GM19043 (cell line): ENCODE measurements at regions not wholly inside any gene's neighbourhood (a gene's known extent, or its start where the extent isn't known, plus 50 kb on each side); places are given as distances from the start of the nearest gene placed in this dataset.
"Not testable (repeated sequence)": the region's sequence is repeated elsewhere in the genome, so short reads cannot be mapped to it uniquely, and the experiment has no call there.

Source experiments
- ATAC-seq: cut with Tn5 transposase; IDR thresholded peaks from one replicate; pipeline ENCODE4 v1.9.1; 2021; ENCODE audit warnings: low read depth; ENCODE audit not compliant: unreplicated experiment

- no peak for ATAC-seq
These were observed 1021.8 kb downstream of the STPG2 start for GRCh38 chr4:97121493-97121892.

- ATAC-seq, result no peak
These were observed 1019.7 kb downstream of the STPG2 start for GRCh38 chr4:97123573-97123972.

- no peak for ATAC-seq
These were observed 1010.8 kb downstream of the STPG2 start for GRCh38 chr4:97132435-97132834.

DNA sequence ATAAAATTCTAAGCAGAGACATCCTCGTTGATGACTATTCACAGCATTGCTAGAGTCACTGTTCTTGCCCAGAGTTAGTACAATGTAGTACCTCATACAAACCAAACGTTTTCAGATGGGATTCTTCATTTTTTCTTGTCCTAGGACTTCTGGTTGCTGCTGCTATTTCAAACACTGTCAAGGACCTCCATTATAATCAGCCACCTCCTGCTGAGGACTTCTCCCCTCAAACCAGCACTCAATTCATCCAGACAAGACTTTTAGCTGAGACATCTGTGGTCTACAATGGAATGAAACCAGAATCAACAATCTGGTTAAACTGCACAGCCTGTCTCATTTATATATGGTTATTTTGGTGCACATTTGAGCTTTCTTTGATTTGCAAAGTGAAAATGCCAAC, 1008.8 kb downstream of the STPG2 start:
- no peak for ATAC-seq

DNA sequence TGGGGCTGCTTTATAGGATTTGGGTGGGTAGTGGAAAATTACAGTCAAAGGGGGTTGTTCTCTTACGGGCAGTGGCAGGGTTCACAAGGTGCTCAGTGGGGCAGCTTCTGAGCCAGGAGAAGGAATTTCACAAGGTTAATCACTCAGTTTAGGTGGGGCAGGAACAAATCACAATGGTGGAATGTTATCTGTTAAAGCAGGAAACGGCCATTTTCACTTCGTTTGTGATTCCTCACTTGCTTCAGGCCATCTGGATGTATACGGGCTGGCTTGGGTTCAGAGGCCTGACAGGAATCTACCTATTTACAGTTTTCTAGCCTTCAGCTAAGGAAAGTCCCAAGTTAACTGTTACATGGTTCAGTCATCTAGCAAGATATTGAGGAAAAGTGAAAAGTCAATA, 1003.5 kb downstream of the STPG2 start:
- no peak for ATAC-seq

DNA sequence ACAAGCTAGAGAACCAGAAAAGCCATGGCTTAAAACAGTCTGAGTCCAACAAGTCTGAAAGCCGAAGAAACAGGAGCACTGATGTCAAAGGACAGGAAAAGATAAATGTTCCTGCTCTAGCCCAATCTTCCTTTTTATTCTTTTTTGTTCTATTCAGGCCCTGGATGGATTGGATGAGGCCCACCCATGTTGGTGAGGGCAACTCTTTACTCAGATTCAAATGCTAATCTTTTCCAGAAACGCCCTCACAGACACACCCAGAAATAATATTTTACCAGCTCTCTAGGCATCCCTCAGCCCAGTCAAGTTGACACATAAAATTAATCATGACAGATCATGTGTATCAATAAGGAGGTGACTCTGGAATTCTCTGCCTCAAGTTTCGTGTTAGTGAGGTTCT, 1002.7 kb downstream of the STPG2 start:
- ATAC-seq, result no peak

DNA sequence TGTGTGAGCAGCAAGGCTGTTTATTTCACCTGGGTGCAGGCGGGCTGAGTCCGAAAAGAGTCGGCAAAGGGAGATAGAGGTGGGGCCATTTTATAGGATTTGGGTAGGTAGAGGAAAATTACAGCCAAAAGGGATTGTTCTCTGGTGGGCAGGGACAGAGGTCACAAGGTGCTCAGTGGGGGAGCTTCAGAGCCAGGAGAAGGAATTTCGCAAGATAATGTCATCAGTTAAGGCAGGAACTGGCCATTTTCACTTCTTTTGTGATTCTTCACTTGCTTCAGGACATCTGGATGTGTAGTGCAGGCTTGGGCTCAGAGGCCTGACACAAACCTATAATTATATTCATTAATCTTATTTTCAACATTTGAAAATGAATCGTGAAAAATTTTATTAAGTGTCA, 1001.9 kb downstream of the STPG2 start:
- not testable (repeated sequence) for ATAC-seq

- ATAC-seq, result no peak
These were observed 1000.9 kb downstream of the STPG2 start for GRCh38 chr4:97142410-97142809.

- ATAC-seq, result no peak
These were observed 1000.4 kb downstream of the STPG2 start for GRCh38 chr4:97142893-97143292.

GRCh38 chr4:97144199-97144598, 999.1 kb downstream of the STPG2 start:
- ATAC-seq, result no peak

GRCh38 chr4:97150966-97151365, 992.3 kb downstream of the STPG2 start:
- no peak for ATAC-seq

DNA sequence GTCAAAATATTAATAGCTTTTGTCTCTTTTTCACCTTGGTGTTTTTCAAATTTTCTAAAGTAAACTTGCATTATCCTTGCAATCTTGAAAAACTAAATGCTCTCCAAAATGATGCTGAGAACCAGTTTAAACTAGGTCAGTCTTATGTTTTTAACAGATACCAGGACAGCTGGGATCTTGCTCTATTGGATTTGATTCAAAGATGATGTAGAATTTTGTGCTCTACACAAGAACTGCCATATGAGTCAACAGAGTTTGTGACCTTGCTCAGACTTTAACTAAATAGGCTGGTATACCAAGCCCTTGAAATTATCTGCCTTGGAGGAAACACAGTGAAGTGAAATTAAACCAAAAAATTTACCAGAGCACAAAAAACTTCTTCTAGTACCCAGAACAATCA, 991.1 kb downstream of the STPG2 start:
- no peak for ATAC-seq

DNA sequence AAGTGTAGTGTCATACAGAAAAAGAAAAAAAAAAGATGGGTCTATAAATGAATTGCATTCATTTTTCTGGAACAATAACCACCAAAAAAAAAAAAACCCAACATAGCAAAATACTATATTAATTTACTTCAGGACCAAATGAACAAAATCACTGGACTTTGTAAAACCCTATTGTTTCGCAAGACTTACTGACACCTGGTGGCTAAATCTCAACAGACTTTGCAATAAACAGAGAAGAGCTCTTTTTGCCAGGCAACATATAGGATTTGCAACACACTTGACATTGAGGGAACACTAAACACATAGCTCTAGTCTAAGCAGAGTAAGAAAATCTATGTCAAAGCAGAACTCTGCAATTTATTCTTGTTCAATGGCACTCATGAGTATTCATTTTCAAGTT, 990.2 kb downstream of the STPG2 start:
- ATAC-seq, result no peak

- ATAC-seq, result no peak
These were observed 983.7 kb downstream of the STPG2 start for GRCh38 chr4:97159625-97160024.

DNA sequence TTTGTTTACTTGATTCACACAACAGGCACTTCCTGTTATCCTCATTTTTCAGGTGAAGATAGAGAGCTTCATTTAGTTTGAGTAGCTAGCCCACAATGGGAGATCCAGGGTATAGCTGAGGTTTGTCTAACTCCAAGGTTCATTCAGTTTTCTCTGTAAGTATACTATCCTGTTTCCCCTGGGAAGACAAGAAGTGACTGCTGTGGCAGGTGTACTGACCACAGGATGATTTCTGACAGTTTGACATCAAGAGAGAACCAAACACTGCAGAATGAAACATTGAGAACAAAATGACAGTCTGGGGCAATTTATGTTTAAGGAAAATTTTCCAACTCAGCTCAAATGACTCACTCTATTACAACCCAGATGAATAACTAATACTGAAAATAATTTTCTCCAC, 958.0 kb downstream of the STPG2 start:
- ATAC-seq, result no peak

DNA sequence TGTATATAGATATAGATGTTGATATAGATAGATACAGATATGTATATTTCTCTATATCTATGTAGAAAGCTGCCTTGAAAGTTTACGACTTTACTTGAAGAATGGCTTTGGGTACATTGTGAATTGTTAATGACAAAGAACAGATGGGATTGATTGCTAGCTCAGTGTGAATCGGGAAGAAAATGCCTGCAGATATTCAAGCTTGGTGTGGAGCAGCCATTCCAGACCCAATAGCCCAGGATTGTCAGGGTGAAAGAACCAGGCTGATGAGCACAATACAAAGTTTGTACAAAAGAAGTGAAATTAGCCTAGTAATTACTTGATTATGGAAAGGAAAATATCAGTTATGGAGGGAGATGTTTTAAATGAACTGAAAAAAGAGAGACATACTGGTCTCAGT, 946.2 kb downstream of the STPG2 start:
- no peak for ATAC-seq

GRCh38 chr4:97208749-97209148, 934.5 kb downstream of the STPG2 start:
- no peak for ATAC-seq

DNA sequence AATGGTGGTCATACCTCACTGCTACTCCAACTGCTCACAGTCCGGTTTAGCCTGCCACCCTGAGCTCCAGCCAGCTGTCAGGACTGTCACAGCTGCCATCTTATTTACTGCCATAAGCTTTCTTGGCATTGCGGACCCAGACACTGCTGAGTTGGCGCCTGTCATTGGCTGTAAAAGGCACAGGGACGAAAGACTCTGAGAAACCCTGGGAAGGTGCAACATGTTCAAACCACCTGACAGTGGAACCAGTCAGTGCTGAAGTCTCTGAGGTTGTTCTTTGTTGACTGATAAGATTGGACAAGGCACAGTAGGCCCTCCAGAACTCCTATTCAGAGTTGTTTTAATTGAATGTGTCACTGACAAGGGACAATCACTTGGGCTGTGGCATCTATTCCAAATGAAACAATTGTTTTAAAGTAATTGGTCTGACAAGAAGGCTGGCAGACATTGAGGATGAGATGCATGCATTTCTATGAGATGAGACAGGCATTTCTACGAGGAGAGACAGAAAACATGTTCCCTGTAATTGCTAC, 927.8 kb downstream of the STPG2 start:
- ATAC-seq, result no peak

DNA sequence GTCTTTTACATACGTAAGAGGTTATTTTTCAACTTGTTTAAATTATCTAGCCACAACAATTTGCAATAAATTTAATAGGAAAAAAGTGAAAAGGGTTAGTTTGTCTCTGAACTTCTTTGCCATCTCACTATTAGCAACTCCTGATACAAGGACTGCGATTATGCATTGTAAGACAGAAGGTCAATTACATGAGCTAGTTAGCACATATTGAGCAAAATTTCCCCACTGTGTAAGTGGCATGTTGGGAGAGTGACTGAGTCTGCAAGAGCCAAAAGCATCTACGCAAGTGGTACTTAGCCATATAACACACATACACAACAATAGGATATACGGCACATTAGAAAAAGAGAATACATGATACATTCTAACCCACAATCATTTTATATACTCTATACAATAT, 927.2 kb downstream of the STPG2 start:
- ATAC-seq, result no peak

DNA sequence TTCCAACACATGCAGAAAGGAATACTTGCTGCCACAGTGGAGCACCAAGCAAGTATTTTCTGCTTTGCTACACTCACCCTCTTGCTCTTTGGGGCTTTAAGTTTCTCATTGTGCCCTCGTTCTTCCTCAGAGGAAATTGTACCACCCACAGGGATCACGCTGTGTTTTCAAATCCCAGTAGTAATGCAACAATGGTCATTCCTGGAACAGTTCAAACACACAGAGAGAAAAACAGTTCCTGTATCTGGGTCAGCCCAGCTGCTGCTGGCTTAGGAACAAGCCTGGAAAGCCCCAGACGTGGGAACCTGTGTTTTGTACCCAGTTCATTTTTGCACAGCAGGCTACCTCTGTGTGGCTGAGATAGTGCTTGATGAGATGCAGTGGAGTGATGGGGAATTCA, 907.8 kb downstream of the STPG2 start:
- ATAC-seq, result no peak

GRCh38 chr4:97238956-97239666, 904.2 kb downstream of the STPG2 start:
- no peak for ATAC-seq

DNA sequence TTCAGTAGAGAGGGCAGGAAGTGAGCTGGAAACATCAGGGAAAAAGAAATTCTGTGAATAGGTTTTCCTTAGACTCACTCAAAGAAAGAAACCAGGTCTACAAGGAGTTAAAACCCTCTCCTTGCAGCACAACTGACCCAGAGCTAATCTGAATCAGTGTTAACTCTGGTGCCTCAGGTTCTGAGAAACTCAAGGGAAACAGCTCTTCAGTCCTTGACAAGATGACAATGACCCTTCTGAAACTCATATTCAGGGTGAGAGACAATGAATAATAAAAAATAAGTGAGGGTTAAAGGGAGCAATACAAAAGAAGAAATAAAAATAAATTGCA, 903.6 kb downstream of the STPG2 start:
- ATAC-seq, result no peak

DNA sequence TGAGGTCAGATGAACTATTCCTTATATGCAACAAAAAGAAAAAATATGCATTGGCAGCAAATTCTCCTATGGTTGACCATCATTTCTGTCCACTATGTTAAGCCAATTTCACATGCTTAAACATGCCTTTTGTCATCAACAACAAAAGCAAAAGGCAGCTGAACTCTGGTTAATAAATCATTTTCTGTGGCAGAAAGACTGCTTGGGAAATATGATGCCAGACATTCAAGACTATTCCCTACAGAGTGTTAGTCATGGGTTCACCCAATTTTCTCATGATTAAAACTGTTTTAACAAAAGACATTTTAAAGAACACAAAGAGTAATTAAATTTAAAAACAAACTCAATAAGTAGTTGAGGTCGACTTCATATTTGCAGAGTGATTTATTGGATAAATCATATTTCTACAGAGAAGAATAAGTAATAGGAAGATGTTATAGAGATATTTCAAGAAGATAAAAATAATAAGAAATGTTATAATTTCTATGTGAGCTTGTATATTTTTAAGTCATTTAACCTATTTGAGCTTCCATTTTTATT, 890.6 kb downstream of the STPG2 start:
- ATAC-seq, result no peak
